AG04450 (cell line): ENCODE measurements at regions not wholly inside any gene's neighbourhood (a gene's known extent, or its start where the extent isn't known, plus 50 kb on each side); places are given as distances from the start of the nearest gene placed in this dataset.
A peak's percentile ranks its signal among the peaks of the same experiment; 100 is the strongest.
"Not testable (repeated sequence)": the region's sequence is repeated elsewhere in the genome, so short reads cannot be mapped to it uniquely, and the experiment has no call there.

Experiments used
- CTCF ChIA-PET: fragments of 300-600, 350-600 bp; formaldehyde crosslinking; extraction: SDS; loops from one replicate; lab custom pipeline; 2022; ENCODE audit warnings: antibody characterized with exemption, inconsistent platforms; lab: Charles Lee
- POLR2A ChIA-PET: fragments of 350-600 bp; formaldehyde crosslinking; extraction: SDS; loops from one replicate; lab custom pipeline; 2021; ENCODE audit warnings: antibody characterized with exemption, inconsistent platforms; lab: Yijun Ruan, JAX
- DNase-seq: peaks from one replicate; pipeline ENCODE4 v3.0.0-alpha.2; 2011; ENCODE audit warnings: low read depth, low spot score
- H3K27ac ChIP-seq: one replicate; pipeline ENCODE4 v1.5.1; 2012; ENCODE audit warnings: low read depth, low read length, control low read depth
- H3K27me3 ChIP-seq: one replicate; pipeline ENCODE4 v1.6.0; 2012; ENCODE audit warnings: low read length; ENCODE audit not compliant: control insufficient read depth, insufficient read depth
- H3K4me3 ChIP-seq: 2 replicates; pipeline ENCODE4 v1.5.1; 2011; ENCODE audit warnings: mild to moderate bottlenecking, low read depth, low read length, control low read depth
- H3K9me3 ChIP-seq: 2 replicates; pipeline ENCODE4 v1.5.1; 2012; ENCODE audit warnings: low read length; ENCODE audit not compliant: control insufficient read depth, insufficient read depth
- CTCF ChIP-seq: IDR thresholded peaks from 2 replicates; pipeline ENCODE4 v1.5.1; 2011; ENCODE audit warnings: low read depth, low read length, control low read depth, inconsistent platforms

DNA sequence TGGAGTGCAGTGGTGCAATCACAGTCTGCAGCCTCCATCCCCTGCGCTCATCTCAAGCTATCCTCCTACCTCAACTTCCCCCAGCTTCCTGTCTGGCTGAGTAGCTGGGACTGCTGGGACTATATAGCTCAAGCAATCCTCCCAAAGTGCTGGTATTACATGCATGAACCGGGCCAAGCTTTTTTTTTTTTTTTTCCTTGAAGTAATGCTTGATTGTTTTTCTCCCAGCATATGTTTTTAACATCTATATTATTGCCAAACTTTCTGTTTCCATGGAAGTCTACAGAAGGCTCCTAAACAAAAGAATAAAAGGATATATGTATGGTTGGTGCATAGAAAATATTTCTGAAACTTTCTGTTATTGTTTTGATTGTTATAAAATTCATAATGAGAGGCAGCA lies 853.6 kb downstream of the KCNA4 start:
- CTCF ChIA-PET, result interaction anchor here (0.6 to 1.0 kb wide), 2 partner anchors 165 to 180 kb away, joined by 3 to 5 read pairs; no protein-coding TSS in a partner anchor
- H3K27ac ChIP-seq, result no peak overlapping the region
- DNase-seq, result no peak
- no peaks in the 10 kb centered on the region for H3K27me3 ChIP-seq
- no peaks in the 10 kb centered on the region for H3K9me3 ChIP-seq
- no peak for TF ChIP-seq CTCF
- POLR2A ChIA-PET, result interaction anchor here (0.7 kb wide), 1 partner anchor 330 kb away, joined by 5 read pairs; no protein-coding TSS in a partner anchor
- H3K4me3 ChIP-seq, result no peak overlapping the region

DNA sequence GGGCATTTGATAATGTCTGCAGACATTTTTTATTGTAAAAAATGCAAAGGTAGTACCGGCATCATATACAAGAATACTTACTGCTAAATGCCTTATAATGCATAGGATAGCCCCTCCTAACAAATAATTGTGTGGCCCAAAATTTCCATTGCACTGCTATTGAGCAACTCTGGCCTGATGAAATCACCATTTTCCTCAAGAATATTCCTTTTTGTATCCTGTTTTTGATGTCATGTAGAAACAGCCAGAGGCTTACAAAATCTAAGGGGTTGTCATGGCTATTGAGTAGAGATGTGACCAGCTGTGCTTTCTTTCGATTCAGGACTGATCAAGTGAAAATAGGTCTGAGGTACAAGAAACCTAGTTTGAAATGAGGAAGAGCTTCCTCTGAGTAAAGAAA lies 854.3 kb downstream of the KCNA4 start:
- CTCF ChIA-PET, result interaction anchor here (0.6 to 1.0 kb wide), 2 partner anchors 166 to 181 kb away, joined by 3 to 5 read pairs; no protein-coding TSS in a partner anchor
- H3K4me3 ChIP-seq, result no peak overlapping the region
- no peak for DNase-seq
- H3K9me3 ChIP-seq, result no peaks in the 10 kb centered on the region
- no peak overlapping the region for H3K27ac ChIP-seq
- no peak for TF ChIP-seq CTCF
- POLR2A ChIA-PET, result interaction anchor here (0.7 kb wide), 1 partner anchor 330 kb away, joined by 5 read pairs; no protein-coding TSS in a partner anchor
- no peaks in the 10 kb centered on the region for H3K27me3 ChIP-seq

DNA sequence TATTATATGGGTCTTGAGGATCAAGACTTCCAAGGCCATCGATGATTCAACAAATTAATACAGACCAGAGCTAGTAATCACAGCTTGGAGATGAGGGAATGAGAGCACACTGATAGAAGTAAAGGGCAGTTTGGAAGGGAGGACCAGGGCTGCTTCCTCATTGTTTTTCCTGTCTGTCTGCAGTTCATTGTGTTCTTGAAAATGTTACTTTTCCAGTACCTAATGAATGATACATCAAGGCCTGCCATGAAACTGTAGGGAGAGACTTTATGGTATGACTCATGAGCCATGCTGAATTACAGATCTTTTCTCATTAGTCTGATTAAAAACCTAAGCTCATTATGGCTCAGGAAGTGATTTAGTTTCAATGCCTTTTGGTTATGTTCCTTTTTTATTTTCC lies 855.6 kb downstream of the KCNA4 start:
- Histone ChIP-seq H3K4me3 (no peak overlapping the region), H3K27me3 (no peaks in the 10 kb centered on the region), H3K27ac (no peak overlapping the region), H3K9me3 (no peaks in the 10 kb centered on the region)
- no peak for DNase-seq
- ChIA-PET POLR2A (no interaction called here), CTCF (interaction anchor here (3.7 kb wide), 1 partner anchor 168 kb away, joined by 25 read pairs; no protein-coding TSS in a partner anchor)
- TF ChIP-seq CTCF, result no peak

DNA sequence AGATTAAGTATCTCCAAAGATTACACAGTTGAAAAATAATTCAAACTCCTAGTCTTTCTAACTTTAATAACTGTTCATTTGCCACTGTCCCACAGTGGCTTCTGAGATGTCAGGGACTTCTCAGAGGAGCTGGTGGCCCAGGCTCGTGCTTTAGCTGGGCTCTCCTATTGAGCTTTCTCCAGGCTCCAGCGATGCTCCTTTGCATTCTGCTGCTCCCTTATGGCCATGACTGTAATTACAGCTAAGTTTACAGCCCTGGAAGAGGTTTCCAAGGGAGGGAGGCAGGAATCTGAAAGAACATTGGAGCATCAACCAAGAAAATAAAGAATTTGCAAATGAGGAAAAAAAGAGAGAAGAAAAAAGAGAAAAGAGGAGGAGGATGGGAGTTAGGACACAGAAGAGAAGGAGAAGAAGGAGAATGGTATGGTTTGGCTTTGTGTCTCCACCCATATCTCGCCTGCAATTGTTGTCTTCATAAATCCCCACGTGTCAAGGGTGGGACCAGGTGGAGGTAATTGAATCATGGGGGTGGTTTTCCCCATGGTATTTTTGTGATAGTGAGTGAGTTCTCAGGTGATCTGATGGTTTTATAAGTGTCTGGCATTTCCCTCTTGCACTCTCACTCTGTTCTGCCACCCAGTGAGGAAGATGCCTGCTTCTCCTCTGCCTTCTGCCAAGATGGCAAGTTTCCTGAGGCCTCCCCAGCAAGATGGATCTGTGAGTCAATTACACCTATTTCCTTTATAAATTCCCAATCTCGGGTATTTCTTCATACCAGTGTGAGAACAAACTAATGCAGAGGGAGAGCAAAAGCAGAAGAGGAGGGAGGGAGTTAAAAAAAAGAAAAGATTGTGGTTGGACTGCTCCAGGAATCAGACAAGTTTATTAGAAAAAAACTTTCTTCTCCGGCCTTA lies 857.0 kb downstream of the KCNA4 start:
- peak; percentile 82 for TF ChIP-seq CTCF
- ChIA-PET POLR2A (interaction anchor here (0.7 to 2.7 kb wide), 4 partner anchors 40 to 1460 kb away, joined by 3 to 14 read pairs (median 4); partner anchors contain the start of gene BDNF), CTCF (interaction anchor here (0.5 to 3.7 kb wide), 16 partner anchors 10 to 1455 kb away, joined by 3 to 25 read pairs (median 3); no protein-coding TSS in a partner anchor)
- H3K9me3 ChIP-seq, result no peaks in the 10 kb centered on the region
- H3K27me3 ChIP-seq, result no peaks in the 10 kb centered on the region
- no peak overlapping the region for H3K4me3 ChIP-seq
- DNase-seq, result peak; percentile 55
- H3K27ac ChIP-seq, result no peak overlapping the region

GRCh38 chr11:29153078-29153477 lies 863.8 kb downstream of the KCNA4 start:
- TF ChIP-seq CTCF, result no peak
- POLR2A ChIA-PET, result no interaction called here
- H3K4me3 ChIP-seq, result no peak overlapping the region
- CTCF ChIA-PET, result no interaction called here
- no peak overlapping the region for H3K27ac ChIP-seq
- DNase-seq, result no peak
- H3K27me3 ChIP-seq, result no peaks in the 10 kb centered on the region
- no peaks in the 10 kb centered on the region for H3K9me3 ChIP-seq

DNA sequence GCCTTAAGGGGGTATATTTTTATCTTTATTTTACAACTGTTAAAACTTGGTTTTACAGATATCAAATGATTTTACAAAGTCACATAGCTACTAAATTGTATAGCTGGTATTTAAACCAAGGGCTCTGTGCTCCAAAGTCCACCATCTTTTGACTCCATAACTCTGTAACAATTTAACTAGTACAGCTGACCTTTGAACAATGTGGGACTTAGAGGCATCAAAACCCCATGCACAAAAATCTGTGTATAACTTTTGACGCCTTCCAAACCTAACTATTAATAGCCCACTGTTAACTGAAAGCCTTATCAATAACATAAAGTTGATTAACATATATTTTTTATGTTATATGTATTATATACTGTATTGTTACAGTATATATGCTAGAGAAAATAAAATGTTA lies 874.3 kb downstream of the KCNA4 start:
- H3K27ac ChIP-seq, POLR2A ChIA-PET, H3K4me3 ChIP-seq, CTCF ChIA-PET, DNase-seq, H3K27me3 ChIP-seq, H3K9me3 ChIP-seq: not testable (repeated sequence)
